ENCODE measurements at regions not wholly inside any gene's neighbourhood (a gene's known extent, or its start where the extent isn't known, plus 50 kb on each side); places are given as distances from the start of the nearest gene placed in this dataset.

GRCh38 chr1:219744652-219745469, 132.0 kb upstream of the ZC3H11B start:
- Histone ChIP-seq H3K27me3 (ENCODE audit: control insufficient read depth in 1 of 2, insufficient read depth in 2 of 2, low read length in 2 of 2) (no peaks in the 10 kb centered on the region), H3K4me3 (ENCODE audit: low read depth in 1 of 2, low read length in 2 of 2) (no peak overlapping the region), H3K36me3 (ENCODE audit: control insufficient read depth in 2 of 2, insufficient read depth in 2 of 2, low read length in 1 of 2) (no peaks in the 10 kb centered on the region), H3K4me1 (ENCODE audit: control insufficient read depth in 2 of 2, insufficient read depth in 2 of 2, low read length in 1 of 2) (no peaks in the 10 kb centered on the region), H3K9me3 (ENCODE audit: control insufficient read depth in 2 of 2, insufficient read depth in 1 of 2, low read depth in 1 of 2, low read length in 1 of 2) (no peaks in the 10 kb centered on the region), H3K27ac (ENCODE audit: low read depth in 2 of 2, low read length in 1 of 2) (no peak overlapping the region)
- WGBS, 2 donors: 44 to 61% methylated on average over 3 of the region's 3 CpGs

GRCh38 chr1:219741011-219741970, 128.4 kb upstream of the ZC3H11B start:
- H3K9me3 ChIP-seq (ENCODE audit: control insufficient read depth in 2 of 2, insufficient read depth in 1 of 2, low read depth in 1 of 2, low read length in 1 of 2): no peaks in the 10 kb centered on the region
- 76% methylated on average over 4 of the region's 4 CpGs for WGBS, 2 donors
- H3K27me3 ChIP-seq (ENCODE audit: control insufficient read depth in 1 of 2, insufficient read depth in 2 of 2, low read length in 2 of 2): no peaks in the 10 kb centered on the region
- no peak overlapping the region for H3K27ac ChIP-seq (ENCODE audit: low read depth in 2 of 2, low read length in 1 of 2)
- H3K36me3 ChIP-seq (ENCODE audit: control insufficient read depth in 2 of 2, insufficient read depth in 2 of 2, low read length in 1 of 2): no peaks in the 10 kb centered on the region
- no peaks in the 10 kb centered on the region for H3K4me1 ChIP-seq (ENCODE audit: control insufficient read depth in 2 of 2, insufficient read depth in 2 of 2, low read length in 1 of 2)
- no peak overlapping the region for H3K4me3 ChIP-seq (ENCODE audit: low read depth in 1 of 2, low read length in 2 of 2)

DNA sequence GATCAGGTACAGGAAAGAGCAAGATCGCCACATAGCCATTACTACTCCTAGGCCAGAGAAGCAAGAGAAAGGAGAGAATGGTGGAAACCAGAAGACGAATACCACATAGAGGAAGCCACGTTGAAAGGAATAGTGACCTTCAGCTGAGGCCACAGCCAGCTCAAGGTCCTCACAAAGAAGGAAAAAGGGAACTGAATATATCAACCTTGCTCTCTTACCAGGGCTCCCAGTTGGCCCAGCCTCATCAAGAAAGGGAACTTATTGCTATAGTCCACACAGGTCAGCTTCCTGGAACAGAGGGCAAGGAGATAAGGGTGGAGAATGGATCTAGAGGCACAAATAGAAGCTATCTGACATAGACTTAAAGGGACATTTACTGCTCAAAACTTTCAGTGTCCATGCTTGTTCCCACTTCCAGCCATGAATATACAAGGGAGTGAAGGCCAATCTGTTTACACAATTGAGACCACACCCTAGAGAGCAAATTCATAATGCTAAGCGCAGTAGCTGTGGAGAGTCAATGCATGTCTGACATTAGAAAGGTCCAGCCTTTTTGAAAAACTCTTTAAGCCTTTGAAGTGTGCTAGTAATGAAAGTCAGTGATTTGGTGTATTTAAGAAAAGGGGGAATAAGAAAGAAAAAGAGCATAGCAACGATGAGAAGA, 120.7 kb upstream of the ZC3H11B start:
- Histone ChIP-seq H3K4me3 (ENCODE audit: low read depth in 1 of 2, low read length in 2 of 2) (no peak overlapping the region), H3K27ac (ENCODE audit: low read depth in 2 of 2, low read length in 1 of 2) (no peak overlapping the region), H3K36me3 (ENCODE audit: control insufficient read depth in 2 of 2, insufficient read depth in 2 of 2, low read length in 1 of 2) (no peaks in the 10 kb centered on the region), H3K9me3 (ENCODE audit: control insufficient read depth in 2 of 2, insufficient read depth in 1 of 2, low read depth in 1 of 2, low read length in 1 of 2) (no peaks in the 10 kb centered on the region), H3K4me1 (ENCODE audit: control insufficient read depth in 2 of 2, insufficient read depth in 2 of 2, low read length in 1 of 2) (no peaks in the 10 kb centered on the region), H3K27me3 (ENCODE audit: control insufficient read depth in 1 of 2, insufficient read depth in 2 of 2, low read length in 2 of 2) (no peaks in the 10 kb centered on the region)
- WGBS, 2 donors: 62 to 64% methylated on average over 5 of the region's 5 CpGs

DNA sequence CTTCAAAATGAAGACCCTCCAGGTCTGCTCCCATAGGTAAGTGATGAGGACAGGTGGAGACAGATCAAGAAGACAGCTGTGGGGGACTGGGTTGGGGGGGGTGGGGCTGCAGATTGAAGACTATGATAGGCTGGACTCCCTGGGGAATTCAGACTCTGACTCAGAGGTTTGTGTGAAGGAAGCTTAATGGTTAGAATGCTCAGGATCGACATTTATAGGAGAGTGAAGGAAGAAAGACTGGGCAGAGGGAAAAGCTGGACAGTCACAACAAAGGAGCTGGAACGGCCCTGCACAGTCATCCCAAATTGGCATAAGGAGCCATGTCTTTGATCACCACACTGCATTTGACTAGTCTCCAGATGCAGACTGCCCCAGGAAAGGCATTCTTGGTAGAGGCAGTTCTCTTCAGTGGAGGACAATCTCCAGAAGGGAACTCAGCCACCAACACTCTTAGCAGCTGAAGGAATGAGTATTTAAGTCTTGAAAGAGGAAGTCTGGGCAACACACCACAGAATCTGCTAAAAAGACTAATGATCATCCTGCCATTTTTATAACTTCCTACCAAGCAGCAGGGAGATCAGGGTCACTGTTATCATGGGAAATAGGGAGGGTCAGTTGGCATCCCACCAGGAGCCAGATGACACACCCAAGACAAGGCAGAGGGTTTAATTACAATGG, 120.0 kb upstream of the ZC3H11B start:
- no peaks in the 10 kb centered on the region for H3K27me3 ChIP-seq (ENCODE audit: control insufficient read depth in 1 of 2, insufficient read depth in 2 of 2, low read length in 2 of 2)
- no peak overlapping the region for H3K4me3 ChIP-seq (ENCODE audit: low read depth in 1 of 2, low read length in 2 of 2)
- WGBS, 2 donors: 66 to 87% methylated on average over 2 of the region's 2 CpGs
- H3K27ac ChIP-seq (ENCODE audit: low read depth in 2 of 2, low read length in 1 of 2): no peak overlapping the region
- H3K36me3 ChIP-seq (ENCODE audit: control insufficient read depth in 2 of 2, insufficient read depth in 2 of 2, low read length in 1 of 2): no peaks in the 10 kb centered on the region
- H3K9me3 ChIP-seq (ENCODE audit: control insufficient read depth in 2 of 2, insufficient read depth in 1 of 2, low read depth in 1 of 2, low read length in 1 of 2): no peaks in the 10 kb centered on the region
- no peaks in the 10 kb centered on the region for H3K4me1 ChIP-seq (ENCODE audit: control insufficient read depth in 2 of 2, insufficient read depth in 2 of 2, low read length in 1 of 2)

GRCh38 chr1:219731771-219732170, 118.9 kb upstream of the ZC3H11B start:
- no peak overlapping the region for H3K27ac ChIP-seq (ENCODE audit: low read depth in 2 of 2, low read length in 1 of 2)

GRCh38 chr1:219726480-219727272, 113.8 kb upstream of the ZC3H11B start:
- no peak overlapping the region for H3K27ac ChIP-seq (ENCODE audit: low read depth in 2 of 2, low read length in 1 of 2)
- no peaks in the 10 kb centered on the region for H3K27me3 ChIP-seq (ENCODE audit: control insufficient read depth in 1 of 2, insufficient read depth in 2 of 2, low read length in 2 of 2)
- WGBS, 2 donors: 91 to 92% methylated on average over 1 of the region's 1 CpG
- H3K4me1 ChIP-seq (ENCODE audit: control insufficient read depth in 2 of 2, insufficient read depth in 2 of 2, low read length in 1 of 2): no peaks in the 10 kb centered on the region
- peaks cover 8 to 10% of the 10 kb centered on the region in 2 donors for H3K9me3 ChIP-seq (ENCODE audit: control insufficient read depth in 2 of 2, insufficient read depth in 1 of 2, low read depth in 1 of 2, low read length in 1 of 2)
- no peak overlapping the region for H3K4me3 ChIP-seq (ENCODE audit: low read depth in 1 of 2, low read length in 2 of 2)
- no peaks in the 10 kb centered on the region for H3K36me3 ChIP-seq (ENCODE audit: control insufficient read depth in 2 of 2, insufficient read depth in 2 of 2, low read length in 1 of 2)

More at GRCh38 chr1:219731771-219732170, 118.9 kb upstream of the ZC3H11B start:
- H3K4me1 ChIP-seq (ENCODE audit: control insufficient read depth in 2 of 2, insufficient read depth in 2 of 2, low read length in 1 of 2): no peaks in the 10 kb centered on the region
- H3K27me3 ChIP-seq (ENCODE audit: control insufficient read depth in 1 of 2, insufficient read depth in 2 of 2, low read length in 2 of 2): no peaks in the 10 kb centered on the region
- no peak overlapping the region for H3K4me3 ChIP-seq (ENCODE audit: low read depth in 1 of 2, low read length in 2 of 2)
- no peaks in the 10 kb centered on the region for H3K36me3 ChIP-seq (ENCODE audit: control insufficient read depth in 2 of 2, insufficient read depth in 2 of 2, low read length in 1 of 2)
- no peaks in the 10 kb centered on the region for H3K9me3 ChIP-seq (ENCODE audit: control insufficient read depth in 2 of 2, insufficient read depth in 1 of 2, low read depth in 1 of 2, low read length in 1 of 2)
- WGBS, 2 donors: 70 to 74% methylated on average over 2 of the region's 2 CpGs

DNA sequence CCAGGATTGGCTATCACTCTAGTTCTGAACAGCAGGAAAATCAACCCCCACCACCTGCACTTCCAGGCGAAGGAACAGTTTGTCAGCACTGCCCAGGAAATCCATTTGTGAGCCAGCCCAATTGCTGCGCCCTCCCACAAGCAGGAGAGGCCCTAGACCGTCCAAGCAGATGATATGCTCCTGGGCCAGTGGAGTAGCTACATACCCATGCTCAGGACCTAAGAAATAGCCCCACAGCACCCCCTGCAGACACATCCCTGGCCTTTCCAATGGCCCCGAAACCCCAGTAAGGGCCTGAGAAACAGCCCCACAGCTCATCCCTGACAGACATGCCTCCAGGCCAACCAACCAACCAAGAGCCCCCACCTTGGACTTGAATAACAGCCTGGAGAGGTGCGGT, 111.5 kb upstream of the ZC3H11B start:
- peaks cover 8 to 10% of the 10 kb centered on the region in 2 donors for H3K9me3 ChIP-seq (ENCODE audit: control insufficient read depth in 2 of 2, insufficient read depth in 1 of 2, low read depth in 1 of 2, low read length in 1 of 2)
- H3K4me1 ChIP-seq (ENCODE audit: control insufficient read depth in 2 of 2, insufficient read depth in 2 of 2, low read length in 1 of 2): no peaks in the 10 kb centered on the region
- no peaks in the 10 kb centered on the region for H3K27me3 ChIP-seq (ENCODE audit: control insufficient read depth in 1 of 2, insufficient read depth in 2 of 2, low read length in 2 of 2)
- WGBS, 2 donors: 67 to 78% methylated on average over 5 of the region's 5 CpGs
- no peak overlapping the region for H3K27ac ChIP-seq (ENCODE audit: low read depth in 2 of 2, low read length in 1 of 2)
- H3K36me3 ChIP-seq (ENCODE audit: control insufficient read depth in 2 of 2, insufficient read depth in 2 of 2, low read length in 1 of 2): no peaks in the 10 kb centered on the region
- H3K4me3 ChIP-seq (ENCODE audit: low read depth in 1 of 2, low read length in 2 of 2): no peak overlapping the region

DNA sequence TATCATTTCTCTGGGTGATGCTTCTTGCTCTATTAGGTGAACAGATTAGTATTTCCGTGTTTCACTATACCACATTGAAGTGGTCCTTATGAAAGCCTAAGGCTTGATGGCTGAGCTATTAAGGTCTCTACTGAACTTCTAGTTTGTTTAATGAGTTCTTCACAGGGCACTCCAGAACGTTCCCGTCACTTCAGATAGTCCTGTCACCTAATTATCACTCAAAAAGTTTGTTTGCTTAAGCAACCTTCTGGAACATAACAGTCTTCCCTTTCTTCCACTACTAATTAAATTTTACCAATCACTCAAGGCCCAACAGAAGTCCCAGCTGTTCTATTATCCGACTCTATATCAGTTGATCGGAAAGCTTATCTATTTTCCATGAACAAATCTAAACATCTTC, 104.6 kb upstream of the ZC3H11B start:
- Histone ChIP-seq H3K27me3 (ENCODE audit: control insufficient read depth in 1 of 2, insufficient read depth in 2 of 2, low read length in 2 of 2) (no peaks in the 10 kb centered on the region), H3K36me3 (ENCODE audit: control insufficient read depth in 2 of 2, insufficient read depth in 2 of 2, low read length in 1 of 2) (no peaks in the 10 kb centered on the region), H3K4me1 (ENCODE audit: control insufficient read depth in 2 of 2, insufficient read depth in 2 of 2, low read length in 1 of 2) (no peaks in the 10 kb centered on the region), H3K9me3 (ENCODE audit: control insufficient read depth in 2 of 2, insufficient read depth in 1 of 2, low read depth in 1 of 2, low read length in 1 of 2) (no peaks in the 10 kb centered on the region), H3K4me3 (ENCODE audit: low read depth in 1 of 2, low read length in 2 of 2) (no peak overlapping the region), H3K27ac (ENCODE audit: low read depth in 2 of 2, low read length in 1 of 2) (no peak overlapping the region)
- 83 to 85% methylated on average over 5 of the region's 5 CpGs for WGBS, 2 donors
